PFSK-1 (cell line): ENCODE measurements at regions not wholly inside any gene's neighbourhood (a gene's known extent, or its start where the extent isn't known, plus 50 kb on each side); places are given as distances from the start of the nearest gene placed in this dataset.

Experiments used
- FOXP2 ChIP-seq: optimal IDR thresholded peaks from 2 replicates; pipeline ENCODE3; 2011; ENCODE audit warnings: borderline replicate concordance, control low read depth, inconsistent platforms; ENCODE audit not compliant: insufficient read depth; ENCODE audit errors: extremely low read length, extremely low read depth
- POLR2AphosphoS5 ChIP-seq: IDR thresholded peaks from 2 replicates; pipeline ENCODE4 v1.6.1; 2012; ENCODE audit warnings: low read depth, mild to moderate bottlenecking, control low read depth, low read length, moderate library complexity
- SIN3A ChIP-seq: IDR thresholded peaks from 2 replicates; pipeline ENCODE4 v1.6.1; 2012; ENCODE audit warnings: mild to moderate bottlenecking, low read length, moderate library complexity, borderline replicate concordance; ENCODE audit not compliant: insufficient read depth
- TAF1 ChIP-seq: IDR thresholded peaks from 2 replicates; pipeline ENCODE4 v1.6.1; 2012; ENCODE audit warnings: low read length, control low read depth, borderline replicate concordance; ENCODE audit not compliant: insufficient read depth
- TF ChIP-seq, protein P1 (sequence below), 2 experiments: IDR thresholded peaks; 2 replicates each; pipeline versions ENCODE4 v1.6.1 to v1.8.0; 2011 to 2012; ENCODE audit warnings: low read depth in 2 of 2, low read length in 2 of 2, control low read depth in 1 of 2, inconsistent platforms in 1 of 2, mild to moderate bottlenecking in 1 of 2, moderate library complexity in 1 of 2; ENCODE audit not compliant: insufficient read depth in 1 of 2

DNA sequence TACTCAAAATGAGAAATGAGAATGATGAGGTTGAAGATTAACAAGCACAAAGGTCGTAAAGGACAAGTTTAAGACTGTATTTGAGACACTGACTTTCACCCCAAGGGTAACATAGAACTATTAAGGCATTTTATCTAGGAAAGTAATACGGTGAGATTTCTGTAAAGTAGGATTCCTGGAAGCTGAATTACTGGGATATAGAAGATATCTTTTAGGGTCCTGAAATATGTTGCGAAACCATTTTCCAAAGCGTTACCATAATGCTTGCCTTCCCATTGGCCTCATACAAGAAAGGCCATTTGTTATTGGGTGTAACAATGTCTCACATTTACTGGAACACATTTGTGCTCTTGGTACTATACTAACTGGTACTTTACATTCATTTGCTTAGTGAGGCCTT, 1185.9 kb upstream of the TENM4 start:
- TF ChIP-seq FOXP2 (no peak), SIN3A (no peak), TAF1 (no peak), POLR2AphosphoS5 (no peak)
- TF ChIP-seq, protein P1, sequence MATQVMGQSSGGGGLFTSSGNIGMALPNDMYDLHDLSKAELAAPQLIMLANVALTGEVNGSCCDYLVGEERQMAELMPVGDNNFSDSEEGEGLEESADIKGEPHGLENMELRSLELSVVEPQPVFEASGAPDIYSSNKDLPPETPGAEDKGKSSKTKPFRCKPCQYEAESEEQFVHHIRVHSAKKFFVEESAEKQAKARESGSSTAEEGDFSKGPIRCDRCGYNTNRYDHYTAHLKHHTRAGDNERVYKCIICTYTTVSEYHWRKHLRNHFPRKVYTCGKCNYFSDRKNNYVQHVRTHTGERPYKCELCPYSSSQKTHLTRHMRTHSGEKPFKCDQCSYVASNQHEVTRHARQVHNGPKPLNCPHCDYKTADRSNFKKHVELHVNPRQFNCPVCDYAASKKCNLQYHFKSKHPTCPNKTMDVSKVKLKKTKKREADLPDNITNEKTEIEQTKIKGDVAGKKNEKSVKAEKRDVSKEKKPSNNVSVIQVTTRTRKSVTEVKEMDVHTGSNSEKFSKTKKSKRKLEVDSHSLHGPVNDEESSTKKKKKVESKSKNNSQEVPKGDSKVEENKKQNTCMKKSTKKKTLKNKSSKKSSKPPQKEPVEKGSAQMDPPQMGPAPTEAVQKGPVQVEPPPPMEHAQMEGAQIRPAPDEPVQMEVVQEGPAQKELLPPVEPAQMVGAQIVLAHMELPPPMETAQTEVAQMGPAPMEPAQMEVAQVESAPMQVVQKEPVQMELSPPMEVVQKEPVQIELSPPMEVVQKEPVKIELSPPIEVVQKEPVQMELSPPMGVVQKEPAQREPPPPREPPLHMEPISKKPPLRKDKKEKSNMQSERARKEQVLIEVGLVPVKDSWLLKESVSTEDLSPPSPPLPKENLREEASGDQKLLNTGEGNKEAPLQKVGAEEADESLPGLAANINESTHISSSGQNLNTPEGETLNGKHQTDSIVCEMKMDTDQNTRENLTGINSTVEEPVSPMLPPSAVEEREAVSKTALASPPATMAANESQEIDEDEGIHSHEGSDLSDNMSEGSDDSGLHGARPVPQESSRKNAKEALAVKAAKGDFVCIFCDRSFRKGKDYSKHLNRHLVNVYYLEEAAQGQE (IDR thresholded peaks at IDR 0.05; ENCODE audit: insufficient read depth in 1 of 2, low read depth in 2 of 2, low read length in 2 of 2): no peak

DNA sequence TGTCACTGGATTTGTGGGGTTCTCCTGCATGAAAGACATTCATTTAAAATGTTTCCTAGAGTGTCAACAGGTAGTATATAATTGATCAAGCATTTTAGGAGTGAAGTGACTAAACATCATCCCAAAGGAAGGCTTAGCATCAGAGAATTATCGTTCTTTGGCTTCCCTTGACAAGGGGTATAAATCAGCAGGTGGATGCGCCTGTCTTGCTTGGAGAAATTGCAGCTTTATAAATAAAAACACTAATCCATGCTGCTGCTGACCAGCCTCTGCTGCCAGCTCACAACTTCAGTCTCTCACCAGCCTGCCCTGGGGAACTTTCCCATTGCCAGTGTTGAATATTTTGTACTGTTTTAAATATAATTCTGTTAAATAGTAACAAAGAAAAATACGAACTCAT, 1184.7 kb upstream of the TENM4 start:
- TF ChIP-seq POLR2AphosphoS5 (no peak), TAF1 (no peak), SIN3A (no peak), FOXP2 (no peak)
- TF ChIP-seq, protein P1 (IDR thresholded peaks at IDR 0.05; ENCODE audit: insufficient read depth in 1 of 2, low read depth in 2 of 2, low read length in 2 of 2): no peak

DNA sequence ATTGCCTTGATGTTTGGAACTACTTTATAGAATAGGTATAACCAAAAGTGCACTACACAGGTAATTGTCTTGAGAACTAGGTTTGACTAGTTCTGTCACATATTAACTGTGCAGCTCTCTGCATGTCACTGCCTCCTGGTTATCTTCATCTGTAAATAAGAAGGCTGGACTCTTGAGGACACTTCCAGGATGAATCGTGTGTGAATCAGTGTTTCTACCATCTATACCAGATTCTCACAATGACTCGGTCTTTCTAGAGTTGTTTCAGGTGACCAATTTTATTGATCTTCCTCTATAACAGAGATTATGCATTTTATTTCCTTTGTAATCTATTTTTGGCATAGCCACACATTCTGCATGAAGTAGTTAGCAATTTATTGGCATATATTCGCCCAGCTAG, 1181.0 kb upstream of the TENM4 start:
- TF ChIP-seq POLR2AphosphoS5 (no peak), TAF1 (no peak), FOXP2 (no peak), SIN3A (no peak)
- TF ChIP-seq, protein P1 (IDR thresholded peaks at IDR 0.05; ENCODE audit: insufficient read depth in 1 of 2, low read depth in 2 of 2, low read length in 2 of 2): no peak

DNA sequence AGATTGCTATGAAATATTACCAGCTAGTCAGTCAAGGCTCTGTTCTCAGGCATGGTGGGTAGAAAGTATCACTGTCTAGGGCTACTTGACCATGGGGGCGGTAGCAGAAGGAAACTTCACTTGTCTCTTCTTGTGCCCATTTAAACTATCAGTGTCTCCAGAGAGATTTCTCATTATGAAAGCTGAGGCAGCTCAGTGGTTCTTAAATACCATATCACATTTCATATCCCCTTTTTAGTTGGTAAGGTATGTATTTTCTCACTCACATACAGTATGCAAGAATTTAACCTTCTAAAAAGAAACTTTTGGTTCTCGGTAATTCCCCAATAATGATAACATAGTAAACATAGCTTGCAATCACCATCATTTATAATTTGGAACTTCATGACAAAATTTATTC, 1180.0 kb upstream of the TENM4 start:
- TF ChIP-seq, protein P1 (IDR thresholded peaks at IDR 0.05; ENCODE audit: insufficient read depth in 1 of 2, low read depth in 2 of 2, low read length in 2 of 2): no peak
- no peak for TF ChIP-seq POLR2AphosphoS5
- TF ChIP-seq FOXP2: no peak
- no peak for TF ChIP-seq SIN3A
- no peak for TF ChIP-seq TAF1

DNA sequence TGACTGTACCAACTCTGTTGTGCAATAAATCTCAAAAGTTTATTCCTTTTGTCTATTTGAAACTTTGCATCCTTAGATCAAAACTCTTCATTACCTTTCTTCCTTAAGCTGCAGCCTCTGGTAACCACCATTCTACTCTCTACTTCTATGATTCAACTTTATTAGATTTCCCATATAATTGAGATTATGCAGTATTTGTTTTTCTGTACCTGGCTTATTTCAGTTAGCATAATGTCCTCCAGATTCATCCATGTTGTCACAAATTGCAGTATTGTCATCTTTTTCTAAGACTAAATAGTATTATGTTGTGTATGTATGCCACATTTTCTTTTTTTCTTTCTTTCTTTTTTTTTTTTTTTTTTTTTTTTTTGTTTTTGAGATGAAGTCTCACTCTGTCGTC, 1176.3 kb upstream of the TENM4 start:
- TF ChIP-seq FOXP2 (no peak), SIN3A (no peak), TAF1 (no peak), POLR2AphosphoS5 (no peak)
- TF ChIP-seq, protein P1 (IDR thresholded peaks at IDR 0.05; ENCODE audit: insufficient read depth in 1 of 2, low read depth in 2 of 2, low read length in 2 of 2): no peak
